A549 (cell line): ENCODE measurements at regions not wholly inside any gene's neighbourhood (a gene's known extent, or its start where the extent isn't known, plus 50 kb on each side); places are given as distances from the start of the nearest gene placed in this dataset.

Source experiments
- ATAC-seq, 2 experiments: fragments of 200-7000 bp in 1 of 2; fragments of >200 bp in 1 of 2; cut with Nextera tagmentation in 1 of 2; cut with Tn5 transposase in 1 of 2; 3 replicates each; pipeline versions ENCODE4 v1.8.0 to v1.9.1; 2018 to 2020; ENCODE audit warnings: mild to moderate bottlenecking in 1 of 2, moderate library complexity in 1 of 2
- CTCF ChIA-PET: fragments of 300-600 bp; sonication (Branson Sonifier 250); formaldehyde crosslinking; extraction: SDS; loops from one replicate; lab custom pipeline; 2021; ENCODE audit warnings: antibody characterized with exemption, inconsistent platforms; lab: Yijun Ruan, JAX
- POLR2A ChIA-PET: fragments of 350-600 bp; formaldehyde crosslinking; extraction: SDS; loops from one replicate; lab custom pipeline; 2021; ENCODE audit warnings: antibody characterized with exemption, inconsistent platforms; lab: Yijun Ruan, JAX
- DNase-seq, 2 experiments: peaks; one replicate each; pipeline versions ENCODE4 v3.0.0 to v3.0.0-alpha.2; 2011 to 2016; ENCODE audit warnings: low read depth in 1 of 2, low spot score in 1 of 2
- FAIRE-seq: peaks from 2 replicates; lab custom pipeline; 2011; peaks lifted over from hg19 to GRCh38; lab: Jason Lieb, UNC
- H3K27ac ChIP-seq, 2 experiments: fragments of >200 bp; sonication (Bioruptor Twin); formaldehyde crosslinking; 3 replicates each; pipeline ENCODE4 v1.5.1; 2016 to 2017
- H3K4me1 ChIP-seq: fragments of >200 bp; sonication (Bioruptor Twin); formaldehyde crosslinking; 3 replicates; pipeline ENCODE4 v1.6.1; 2016
- H3K4me2 ChIP-seq: fragments of >200 bp; sonication (Bioruptor Twin); formaldehyde crosslinking; 3 replicates; pipeline ENCODE4 v1.6.1; 2016
- H3K4me3 ChIP-seq: fragments of >200 bp; sonication (Bioruptor Twin); formaldehyde crosslinking; 3 replicates; pipeline ENCODE4 v1.5.1; 2016
- H3K9me3 ChIP-seq: fragments of >200 bp; sonication (Bioruptor Twin); formaldehyde crosslinking; 3 replicates; pipeline ENCODE4 v1.6.1; 2016
- BHLHE40 ChIP-seq: IDR thresholded peaks from 2 replicates; pipeline ENCODE4 v1.6.1; 2012; ENCODE audit warnings: low read depth, low read length, inconsistent platforms
- CBX8 ChIP-seq: fragments of 200-600 bp; sonication (generic); IDR thresholded peaks from 2 replicates; pipeline ENCODE4 v1.6.1; 2016
- CEBPB ChIP-seq, 2 experiments: fragments of >200 bp in 1 of 2; sonication (Bioruptor Twin) in 1 of 2; formaldehyde crosslinking in 1 of 2; IDR thresholded peaks; 2 replicates each; pipeline ENCODE4 v1.6.1; 2012 to 2016
- E2F6 ChIP-seq: IDR thresholded peaks from 2 replicates; pipeline ENCODE4 v1.6.1; 2012; ENCODE audit warnings: low read depth, borderline replicate concordance
- FOSB ChIP-seq: fragments of 250-450 bp; sonication (Bioruptor Pico); IDR thresholded peaks from 2 replicates; pipeline ENCODE4 v1.5.0; 2020; ENCODE audit warnings: mild to moderate bottlenecking, moderate library complexity
- FOXS1 ChIP-seq: fragments of 250-450 bp; sonication (Bioruptor Pico); IDR thresholded peaks from 2 replicates; pipeline ENCODE4 v1.5.0; 2020; ENCODE audit warnings: mild to moderate bottlenecking, moderate library complexity
- GATA3 ChIP-seq: IDR thresholded peaks from 2 replicates; pipeline ENCODE4 v1.6.1; 2012; ENCODE audit warnings: borderline replicate concordance
- HMGXB4 ChIP-seq: fragments of 250-450 bp; sonication (Bioruptor Pico); IDR thresholded peaks from 2 replicates; pipeline ENCODE4 v1.5.0; 2021; ENCODE audit warnings: mild to moderate bottlenecking, moderate library complexity, borderline replicate concordance
- JUNB ChIP-seq: fragments of >200 bp; sonication (Bioruptor Twin); formaldehyde crosslinking; IDR thresholded peaks from 2 replicates; pipeline ENCODE4 v1.6.1; 2016
- MAFK ChIP-seq: fragments of 450-650 bp; IDR thresholded peaks from 2 replicates; pipeline ENCODE4 v1.6.1; 2014; ENCODE audit not compliant: partially characterized antibody
- MAX ChIP-seq: IDR thresholded peaks from 2 replicates; pipeline ENCODE4 v1.6.1; 2012
- NPAS2 ChIP-seq: fragments of 250-450 bp; sonication (Bioruptor Pico); IDR thresholded peaks from 2 replicates; pipeline ENCODE4 v1.8.0; 2022; ENCODE audit warnings: mild to moderate bottlenecking, moderate library complexity, borderline replicate concordance
- NR3C1 ChIP-seq: fragments of >200 bp; sonication (Bioruptor Twin); formaldehyde crosslinking; IDR thresholded peaks from 3 replicates; pipeline ENCODE4 v1.6.1; 2017
- PBX3 ChIP-seq: IDR thresholded peaks from 2 replicates; pipeline ENCODE4 v1.6.1; 2012
- RCOR1 ChIP-seq: fragments of 150-350 bp; IDR thresholded peaks from 2 replicates; pipeline ENCODE4 v1.6.1; 2014; ENCODE audit warnings: antibody characterized with exemption, low read length, low read depth
- REST ChIP-seq: fragments of 200-600 bp; sonication (generic); IDR thresholded peaks from 2 replicates; pipeline ENCODE4 v1.6.1; 2016; ENCODE audit warnings: antibody characterized with exemption, mild to moderate bottlenecking, moderate library complexity
- RFX5 ChIP-seq: fragments of 450-650 bp; IDR thresholded peaks from 2 replicates; pipeline ENCODE4 v1.7.1; 2014; ENCODE audit warnings: antibody characterized with exemption, mild to moderate bottlenecking, moderate library complexity
- RNF2 ChIP-seq: fragments of 200-600 bp; sonication (generic); IDR thresholded peaks from 2 replicates; pipeline ENCODE4 v1.6.1; 2016; ENCODE audit warnings: low read depth, mild to moderate bottlenecking, antibody characterized with exemption, moderate library complexity, borderline replicate concordance
- SMC3 ChIP-seq: fragments of >200 bp; sonication (Bioruptor Twin); formaldehyde crosslinking; IDR thresholded peaks from 3 replicates; pipeline ENCODE4 v1.6.1; 2018; ENCODE audit warnings: inconsistent platforms
- SREBF2 ChIP-seq: fragments of 450-650 bp; IDR thresholded peaks from 2 replicates; pipeline ENCODE4 v1.6.1; 2014; ENCODE audit warnings: mild to moderate bottlenecking, moderate library complexity
- ZFP36 ChIP-seq: fragments of 450-650 bp; IDR thresholded peaks from 2 replicates; pipeline ENCODE4 v1.6.1; 2014; ENCODE audit warnings: borderline replicate concordance; ENCODE audit not compliant: partially characterized antibody
- WGBS: methylation state at CpG from one replicate; pipeline ENCODE4 v1.1.6; 2017; ENCODE audit errors: missing lambda C conversion rate; 5-methylcytosine and 5-hydroxymethylcytosine counted together
- TF ChIP-seq, protein P1 (sequence below): fragments of 450-650 bp; IDR thresholded peaks from 2 replicates; pipeline ENCODE4 v1.6.1; 2014; ENCODE audit warnings: antibody characterized with exemption

- TF ChIP-seq REST (no peak), PBX3 (no peak), BHLHE40 (no peak), HMGXB4 (CRISPR knock-in tag) (no peak), FOXS1 (no peak), SMC3 (no peak), NPAS2 (CRISPR knock-in tag) (no peak), RNF2 (no peak), GATA3 (no peak)
- TF ChIP-seq, all 56 proteins: peak for 0
Observed at GRCh38 chr2:62642429-62643099, 62.9 kb upstream of the EHBP1 start (continued).

DNA sequence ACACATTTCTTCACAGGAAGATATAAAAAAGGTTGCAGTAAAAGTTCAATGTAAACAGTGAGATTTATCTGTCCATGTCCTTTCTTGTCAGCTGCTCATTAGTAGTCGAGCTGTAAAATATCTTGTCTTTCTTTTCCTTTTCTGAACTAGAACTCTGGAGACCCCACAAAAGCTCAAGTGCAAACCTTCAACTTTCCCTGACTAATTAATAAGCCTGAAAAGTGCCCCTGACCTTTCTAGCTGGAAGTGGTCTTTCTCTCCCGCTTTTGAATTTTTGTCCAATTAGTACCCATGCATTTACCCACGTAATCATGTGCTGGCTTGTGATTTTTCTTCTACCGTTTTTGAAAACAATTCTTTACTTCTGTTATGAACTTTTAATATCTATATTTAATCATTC lies 63.6 kb upstream of the EHBP1 start:
- H3K4me3 ChIP-seq = no peak overlapping the region
- DNase-seq = no peak
- peak in 1 of 2 experiments; percentile 41; a peak in 1 of 6 replicates for ATAC-seq
- H3K4me2 ChIP-seq = peak overlapping the region; percentile 63
- H3K4me1 ChIP-seq = peaks cover 30% of the 10 kb centered on the region
- TF ChIP-seq CBX8 (no peak), CEBPB (IDR thresholded peaks at IDR 0.05) (no peak), FOXS1 (no peak), GATA3 (no peak), E2F6 (no peak), SREBF2 (no peak), MAX (no peak), FOSB (CRISPR knock-in tag) (no peak), RCOR1 (no peak), HMGXB4 (CRISPR knock-in tag) (no peak), RFX5 (no peak), JUNB (no peak), ZFP36 (no peak), SMC3 (no peak), NR3C1 (no peak), MAFK (no peak)
- TF ChIP-seq, protein P1, sequence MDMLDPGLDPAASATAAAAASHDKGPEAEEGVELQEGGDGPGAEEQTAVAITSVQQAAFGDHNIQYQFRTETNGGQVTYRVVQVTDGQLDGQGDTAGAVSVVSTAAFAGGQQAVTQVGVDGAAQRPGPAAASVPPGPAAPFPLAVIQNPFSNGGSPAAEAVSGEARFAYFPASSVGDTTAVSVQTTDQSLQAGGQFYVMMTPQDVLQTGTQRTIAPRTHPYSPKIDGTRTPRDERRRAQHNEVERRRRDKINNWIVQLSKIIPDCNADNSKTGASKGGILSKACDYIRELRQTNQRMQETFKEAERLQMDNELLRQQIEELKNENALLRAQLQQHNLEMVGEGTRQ = no peak
- TF ChIP-seq, all 56 proteins: peak for 0
- ChIA-PET CTCF (interaction anchor here (2.1 kb wide), 1 partner anchor 185 kb away, joined by 7 read pairs; no protein-coding TSS in a partner anchor), POLR2A (interaction anchor here (1.2 to 1.8 kb wide), 3 partner anchors 63 to 185 kb away, joined by 3 to 7 read pairs (median 5); partner anchors contain the start of genes EHBP1 and TMEM17)
- Histone ChIP-seq H3K27ac (peak overlapping the region; percentile 66 to 74), H3K9me3 (0 out of 3 replicates have a peak, but pooled peaks cover 4% of the 10 kb centered on the region)
- 44% methylated on average over 4 of the region's 4 CpGs for WGBS
- FAIRE-seq = no peak
